ENCODE measurements at regions not wholly inside any gene's neighbourhood (a gene's known extent, or its start where the extent isn't known, plus 50 kb on each side); places are given as distances from the start of the nearest gene placed in this dataset.

DNA sequence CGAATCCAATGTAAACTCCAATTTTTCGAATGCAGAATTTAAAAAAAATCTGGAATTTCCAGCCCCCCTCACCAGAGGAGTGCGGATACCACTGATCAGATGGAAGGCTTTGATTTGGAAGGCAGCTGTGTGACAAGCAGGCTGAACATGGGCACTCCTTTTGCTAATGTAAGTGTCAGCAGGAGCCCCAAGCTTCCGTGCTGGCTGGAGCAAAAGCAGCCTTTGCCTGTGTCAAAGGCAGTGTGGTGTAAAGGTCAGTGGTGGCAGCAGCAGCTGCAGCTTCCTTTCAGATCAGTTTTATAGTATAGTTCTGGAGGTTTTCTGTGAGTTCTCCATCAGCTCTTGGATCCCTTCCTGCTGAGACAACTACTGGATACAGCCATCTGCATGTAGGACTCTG is 259.9 kb downstream of the CTH start:
- TF ChIP-seq EZH2 (IDR thresholded peaks at IDR 0.05; ENCODE audit: low read length) (no peak), CTCF (optimal IDR thresholded peaks at IDR 0.05 in 1 of 3, IDR thresholded peaks at IDR 0.05 in 1 of 3, conservative IDR thresholded peaks at IDR 0.05 in 1 of 3; ENCODE audit: extremely low read depth in 1 of 3, insufficient read depth in 2 of 3, low read length in 3 of 3) (no peak)
- H3K9me1 ChIP-seq (ENCODE audit: control insufficient read depth, extremely low read depth, insufficient read depth, low read length), result no peaks in the 10 kb centered on the region
- no peak overlapping the region for H3K4me3 ChIP-seq (ENCODE audit: control insufficient read depth in 2 of 3, extremely low read depth in 1 of 3, insufficient read depth in 2 of 3, low read depth in 1 of 3, low read length in 3 of 3)
- H3K36me3 ChIP-seq (ENCODE audit: control insufficient read depth in 2 of 2, extremely low read depth in 1 of 2, insufficient read depth in 2 of 2, low read length in 2 of 2), result no peaks in the 10 kb centered on the region
- H3K79me2 ChIP-seq (ENCODE audit: control insufficient read depth, insufficient read depth, low read length), result no peaks in the 10 kb centered on the region
- DNase-seq (ENCODE audit: low read depth, low spot score) (no peak), FAIRE-seq (no peak)
- no peaks in the 10 kb centered on the region for H3K27me3 ChIP-seq (ENCODE audit: control insufficient read depth, extremely low read depth, insufficient read depth, low read length)
- H3K9ac ChIP-seq (ENCODE audit: control insufficient read depth, extremely low read depth, insufficient read depth, low read length), result no peak overlapping the region
- no peak overlapping the region for H2AFZ ChIP-seq (ENCODE audit: control insufficient read depth, low read length)
- H3K27ac ChIP-seq (ENCODE audit: control insufficient read depth, insufficient read depth, low read length), result no peak overlapping the region
- H3K9me3 ChIP-seq (ENCODE audit: control insufficient read depth, low read depth, low read length), result no peaks in the 10 kb centered on the region
- H3K4me1 ChIP-seq (ENCODE audit: control insufficient read depth, extremely low read depth, insufficient read depth, low read length), result no peaks in the 10 kb centered on the region
- dilution Hi-C loops (cut with MboI; ENCODE audit: extremely low pct_ligation_motif_present, low sequenced_read_pairs), result no loop called here
- H4K20me1 ChIP-seq (ENCODE audit: control insufficient read depth, extremely low read depth, insufficient read depth, low read length), result no peaks in the 10 kb centered on the region
- no peak overlapping the region for H3K4me2 ChIP-seq (ENCODE audit: control insufficient read depth, extremely low read depth, insufficient read depth, low read depth, low read length)

GRCh38 chr1:70672442-70672888 is 261.4 kb downstream of the CTH start:
- no peaks in the 10 kb centered on the region for H3K27me3 ChIP-seq (ENCODE audit: control insufficient read depth, extremely low read depth, insufficient read depth, low read length)
- no peak overlapping the region for H3K4me3 ChIP-seq (ENCODE audit: control insufficient read depth in 2 of 3, extremely low read depth in 1 of 3, insufficient read depth in 2 of 3, low read depth in 1 of 3, low read length in 3 of 3)
- H3K4me2 ChIP-seq (ENCODE audit: control insufficient read depth, extremely low read depth, insufficient read depth, low read depth, low read length), result no peak overlapping the region
- no peak for DNase-seq (ENCODE audit: low read depth, low spot score)
- no peak overlapping the region for H2AFZ ChIP-seq (ENCODE audit: control insufficient read depth, low read length)
- no peaks in the 10 kb centered on the region for H3K4me1 ChIP-seq (ENCODE audit: control insufficient read depth, extremely low read depth, insufficient read depth, low read length)
- FAIRE-seq, result no peak
- H3K79me2 ChIP-seq (ENCODE audit: control insufficient read depth, insufficient read depth, low read length), result no peaks in the 10 kb centered on the region
- no peak overlapping the region for H3K27ac ChIP-seq (ENCODE audit: control insufficient read depth, insufficient read depth, low read length)
- H3K9me1 ChIP-seq (ENCODE audit: control insufficient read depth, extremely low read depth, insufficient read depth, low read length), result no peaks in the 10 kb centered on the region
- no peak for TF ChIP-seq EZH2 (IDR thresholded peaks at IDR 0.05; ENCODE audit: low read length)
- TF ChIP-seq CTCF (optimal IDR thresholded peaks at IDR 0.05 in 1 of 3, IDR thresholded peaks at IDR 0.05 in 1 of 3, conservative IDR thresholded peaks at IDR 0.05 in 1 of 3; ENCODE audit: extremely low read depth in 1 of 3, insufficient read depth in 2 of 3, low read length in 3 of 3), result no peak
- dilution Hi-C loops (cut with MboI; ENCODE audit: extremely low pct_ligation_motif_present, low sequenced_read_pairs), result no loop called here
- H3K9me3 ChIP-seq (ENCODE audit: control insufficient read depth, low read depth, low read length), result no peaks in the 10 kb centered on the region
- no peaks in the 10 kb centered on the region for H4K20me1 ChIP-seq (ENCODE audit: control insufficient read depth, extremely low read depth, insufficient read depth, low read length)
- H3K36me3 ChIP-seq (ENCODE audit: control insufficient read depth in 2 of 2, extremely low read depth in 1 of 2, insufficient read depth in 2 of 2, low read length in 2 of 2), result no peaks in the 10 kb centered on the region
- H3K9ac ChIP-seq (ENCODE audit: control insufficient read depth, extremely low read depth, insufficient read depth, low read length), result no peak overlapping the region
